Neural cell (in vitro differentiated cells): ENCODE measurements at regions not wholly inside any gene's neighbourhood (a gene's known extent, or its start where the extent isn't known, plus 50 kb on each side); places are given as distances from the start of the nearest gene placed in this dataset.

Experiments
- H2AFZ ChIP-seq: fragments of 200-600, 300-800 bp; sonication (generic), shearing (Covaris generic); 2 replicates; pipeline ENCODE4 v1.6.0; 2014; ENCODE audit warnings: low read depth, mild to moderate bottlenecking, antibody characterized with exemption, low read length, moderate library complexity
- H3F3A ChIP-seq: fragments of 200-600 bp; shearing (Covaris generic); 2 replicates; pipeline ENCODE4 v1.6.1; 2016; ENCODE audit warnings: mild to moderate bottlenecking, moderate library complexity, mixed read lengths, antibody characterized with exemption, low read length; ENCODE audit not compliant: insufficient read depth, poor library complexity, severe bottlenecking
- H3K27ac ChIP-seq: fragments of 200-600, 300-800 bp; sonication (generic), shearing (Covaris generic); 2 replicates; pipeline ENCODE4 v1.5.1; 2014; ENCODE audit warnings: mild to moderate bottlenecking, low read length, moderate library complexity
- H3K27me3 ChIP-seq: fragments of 300-800, 200-600 bp; sonication (generic), shearing (Covaris generic); 2 replicates; pipeline ENCODE4 v1.6.0; 2014; ENCODE audit warnings: mild to moderate bottlenecking, low read depth, low read length, moderate library complexity; ENCODE audit not compliant: insufficient read depth
- H3K36me3 ChIP-seq: fragments of 300-800, 200-600 bp; sonication (generic), shearing (Covaris generic); 2 replicates; pipeline ENCODE4 v1.5.1; 2014; ENCODE audit warnings: mild to moderate bottlenecking, antibody characterized with exemption, low read length, moderate library complexity; ENCODE audit not compliant: insufficient read depth
- H3K4me2 ChIP-seq: fragments of 300-800, 200-600 bp; sonication (generic), shearing (Covaris generic); 2 replicates; pipeline ENCODE4 v1.6.0; 2014; ENCODE audit warnings: mild to moderate bottlenecking, low read length
- H3K4me3 ChIP-seq: fragments of 300-800, 200-600 bp; sonication (generic), shearing (Covaris generic); 2 replicates; pipeline ENCODE4 v1.5.1; 2014; ENCODE audit warnings: mild to moderate bottlenecking, low read length, moderate library complexity
- H3K79me2 ChIP-seq: fragments of 200-600 bp; shearing (Covaris generic); replicated peaks from 2 replicates; pipeline ENCODE4 v1.6.0; 2014; ENCODE audit warnings: mild to moderate bottlenecking, low read length, moderate library complexity; ENCODE audit not compliant: insufficient read depth
- H3K9ac ChIP-seq: fragments of 300-800, 200-600 bp; sonication (generic), shearing (Covaris generic); 2 replicates; pipeline ENCODE4 v1.6.1; 2016; ENCODE audit warnings: mild to moderate bottlenecking, low read length, mixed read lengths
- H3K9me2 ChIP-seq: fragments of 200-600 bp; shearing (Covaris generic); 2 replicates; pipeline ENCODE4 v1.6.1; 2016; ENCODE audit warnings: mild to moderate bottlenecking, low read length, mixed read lengths; ENCODE audit not compliant: insufficient read depth
- H3K9me3 ChIP-seq: fragments of 200-600, 300-800 bp; sonication (generic), shearing (Covaris generic); 2 replicates; pipeline ENCODE4 v1.6.1; 2016; ENCODE audit warnings: mild to moderate bottlenecking, mixed run types, low read length, moderate library complexity, mixed read lengths
- H4K20me1 ChIP-seq: fragments of 200-600 bp; shearing (Covaris generic); 2 replicates; pipeline ENCODE4 v1.6.1; 2016; ENCODE audit warnings: mild to moderate bottlenecking, mixed run types; ENCODE audit not compliant: insufficient read depth
- EP300 ChIP-seq: fragments of 450-650 bp; conservative IDR thresholded peaks from 2 replicates; pipeline ENCODE4 v1.6.1; 2014; ENCODE audit warnings: antibody characterized with exemption, mild to moderate bottlenecking, moderate library complexity; ENCODE audit not compliant: poor library complexity, severe bottlenecking
- EZH2 ChIP-seq: fragments of 200-600, 300-800 bp; shearing (Covaris generic), sonication (generic); IDR thresholded peaks from 2 replicates; pipeline ENCODE4 v1.6.1; 2014; ENCODE audit warnings: antibody characterized with exemption, low read length, borderline replicate concordance, mild to moderate bottlenecking; ENCODE audit not compliant: insufficient read depth, poor library complexity, severe bottlenecking
- MXI1 ChIP-seq: fragments of 450-650 bp; conservative IDR thresholded peaks from 2 replicates; pipeline ENCODE4 v1.6.1; 2014; ENCODE audit warnings: antibody characterized with exemption, mild to moderate bottlenecking; ENCODE audit not compliant: poor library complexity, severe bottlenecking
- POLR2AphosphoS5 ChIP-seq: IDR thresholded peaks from 2 replicates; pipeline ENCODE4 v1.6.1; 2012
- RAD21 ChIP-seq: fragments of 450-650 bp; conservative IDR thresholded peaks from 2 replicates; pipeline ENCODE4 v1.6.1; 2014; ENCODE audit warnings: antibody characterized with exemption, mild to moderate bottlenecking, moderate library complexity
- SMC3 ChIP-seq: fragments of 450-650 bp; conservative IDR thresholded peaks from 2 replicates; pipeline ENCODE4 v1.6.1; 2014; ENCODE audit warnings: antibody characterized with exemption, mild to moderate bottlenecking, moderate library complexity; ENCODE audit not compliant: poor library complexity
- TAF1 ChIP-seq: IDR thresholded peaks from 2 replicates; pipeline ENCODE4 v1.6.1; 2012; ENCODE audit warnings: low read depth
- TF ChIP-seq, protein P1 (sequence below): fragments of 450-650 bp; IDR thresholded peaks from 2 replicates; pipeline ENCODE4 v1.5.1; 2014; ENCODE audit warnings: antibody characterized with exemption, mild to moderate bottlenecking, moderate library complexity; ENCODE audit not compliant: poor library complexity, severe bottlenecking
- TF ChIP-seq, protein P2 (sequence below): IDR thresholded peaks from 2 replicates; pipeline ENCODE4 v1.6.1; 2012; ENCODE audit warnings: borderline replicate concordance

DNA sequence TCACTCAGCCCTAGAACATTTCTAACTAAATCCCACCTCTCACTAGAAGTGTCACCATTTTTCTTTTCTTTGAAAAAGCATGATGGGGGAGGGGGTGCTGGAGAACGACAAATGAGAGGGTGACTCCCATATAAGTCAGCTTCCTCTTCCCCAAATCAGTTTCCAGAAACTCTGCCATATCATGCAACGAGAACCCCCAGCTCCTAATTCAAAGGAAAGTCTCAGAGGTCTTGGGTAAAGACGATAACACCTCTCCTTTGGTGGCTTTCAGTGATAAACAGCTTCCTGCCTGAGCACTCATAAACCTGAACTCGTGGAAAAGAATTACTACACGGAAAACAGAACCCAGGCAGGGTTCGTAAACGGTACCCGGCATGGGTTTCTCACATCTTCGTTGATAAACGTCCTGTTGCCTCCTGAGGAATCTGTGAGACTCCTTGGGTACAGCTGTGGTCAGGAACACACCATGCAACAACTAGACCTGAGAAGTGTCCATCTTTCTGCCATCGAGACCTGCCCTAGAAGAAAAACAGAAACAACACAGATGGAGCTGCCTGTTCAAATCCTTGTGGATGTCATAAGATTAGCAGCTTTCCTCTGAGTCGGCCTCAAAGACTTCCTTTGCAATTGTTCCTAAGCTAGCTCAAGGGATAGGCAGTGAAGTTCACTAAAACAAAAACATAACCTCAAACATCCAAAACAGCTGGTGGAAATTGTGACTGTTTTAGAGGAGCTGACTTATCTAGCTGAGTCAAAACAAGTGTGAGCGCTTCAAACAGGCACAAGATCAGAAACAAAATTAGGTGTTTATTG lies 185.8 kb upstream of the PRDM1 start:
- no peaks in the 10 kb centered on the region for H3K36me3 ChIP-seq
- no peaks in the 10 kb centered on the region for H3K79me2 ChIP-seq
- H3K4me2 ChIP-seq = no peak overlapping the region
- H4K20me1 ChIP-seq = no peaks in the 10 kb centered on the region
- H3K9me3 ChIP-seq = no peaks in the 10 kb centered on the region
- no peaks in the 10 kb centered on the region for H3K9me2 ChIP-seq
- no peaks in the 10 kb centered on the region for H3K27me3 ChIP-seq
- TF ChIP-seq MXI1 = no peak
- TF ChIP-seq EP300 = no peak
- TF ChIP-seq, protein P1, sequence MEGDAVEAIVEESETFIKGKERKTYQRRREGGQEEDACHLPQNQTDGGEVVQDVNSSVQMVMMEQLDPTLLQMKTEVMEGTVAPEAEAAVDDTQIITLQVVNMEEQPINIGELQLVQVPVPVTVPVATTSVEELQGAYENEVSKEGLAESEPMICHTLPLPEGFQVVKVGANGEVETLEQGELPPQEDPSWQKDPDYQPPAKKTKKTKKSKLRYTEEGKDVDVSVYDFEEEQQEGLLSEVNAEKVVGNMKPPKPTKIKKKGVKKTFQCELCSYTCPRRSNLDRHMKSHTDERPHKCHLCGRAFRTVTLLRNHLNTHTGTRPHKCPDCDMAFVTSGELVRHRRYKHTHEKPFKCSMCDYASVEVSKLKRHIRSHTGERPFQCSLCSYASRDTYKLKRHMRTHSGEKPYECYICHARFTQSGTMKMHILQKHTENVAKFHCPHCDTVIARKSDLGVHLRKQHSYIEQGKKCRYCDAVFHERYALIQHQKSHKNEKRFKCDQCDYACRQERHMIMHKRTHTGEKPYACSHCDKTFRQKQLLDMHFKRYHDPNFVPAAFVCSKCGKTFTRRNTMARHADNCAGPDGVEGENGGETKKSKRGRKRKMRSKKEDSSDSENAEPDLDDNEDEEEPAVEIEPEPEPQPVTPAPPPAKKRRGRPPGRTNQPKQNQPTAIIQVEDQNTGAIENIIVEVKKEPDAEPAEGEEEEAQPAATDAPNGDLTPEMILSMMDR = no peak
- TF ChIP-seq SMC3 = no peak
- TF ChIP-seq POLR2AphosphoS5 = no peak
- no peak for TF ChIP-seq RAD21
- TF ChIP-seq, protein P2, sequence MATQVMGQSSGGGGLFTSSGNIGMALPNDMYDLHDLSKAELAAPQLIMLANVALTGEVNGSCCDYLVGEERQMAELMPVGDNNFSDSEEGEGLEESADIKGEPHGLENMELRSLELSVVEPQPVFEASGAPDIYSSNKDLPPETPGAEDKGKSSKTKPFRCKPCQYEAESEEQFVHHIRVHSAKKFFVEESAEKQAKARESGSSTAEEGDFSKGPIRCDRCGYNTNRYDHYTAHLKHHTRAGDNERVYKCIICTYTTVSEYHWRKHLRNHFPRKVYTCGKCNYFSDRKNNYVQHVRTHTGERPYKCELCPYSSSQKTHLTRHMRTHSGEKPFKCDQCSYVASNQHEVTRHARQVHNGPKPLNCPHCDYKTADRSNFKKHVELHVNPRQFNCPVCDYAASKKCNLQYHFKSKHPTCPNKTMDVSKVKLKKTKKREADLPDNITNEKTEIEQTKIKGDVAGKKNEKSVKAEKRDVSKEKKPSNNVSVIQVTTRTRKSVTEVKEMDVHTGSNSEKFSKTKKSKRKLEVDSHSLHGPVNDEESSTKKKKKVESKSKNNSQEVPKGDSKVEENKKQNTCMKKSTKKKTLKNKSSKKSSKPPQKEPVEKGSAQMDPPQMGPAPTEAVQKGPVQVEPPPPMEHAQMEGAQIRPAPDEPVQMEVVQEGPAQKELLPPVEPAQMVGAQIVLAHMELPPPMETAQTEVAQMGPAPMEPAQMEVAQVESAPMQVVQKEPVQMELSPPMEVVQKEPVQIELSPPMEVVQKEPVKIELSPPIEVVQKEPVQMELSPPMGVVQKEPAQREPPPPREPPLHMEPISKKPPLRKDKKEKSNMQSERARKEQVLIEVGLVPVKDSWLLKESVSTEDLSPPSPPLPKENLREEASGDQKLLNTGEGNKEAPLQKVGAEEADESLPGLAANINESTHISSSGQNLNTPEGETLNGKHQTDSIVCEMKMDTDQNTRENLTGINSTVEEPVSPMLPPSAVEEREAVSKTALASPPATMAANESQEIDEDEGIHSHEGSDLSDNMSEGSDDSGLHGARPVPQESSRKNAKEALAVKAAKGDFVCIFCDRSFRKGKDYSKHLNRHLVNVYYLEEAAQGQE = no peak
- TF ChIP-seq TAF1 = no peak
- TF ChIP-seq EZH2 = no peak
- no peak overlapping the region for H2AFZ ChIP-seq
- H3K4me3 ChIP-seq = no peak overlapping the region
- H3K27ac ChIP-seq = no peak overlapping the region
- no peak overlapping the region for H3K9ac ChIP-seq
- no peaks in the 10 kb centered on the region for H3F3A ChIP-seq

DNA sequence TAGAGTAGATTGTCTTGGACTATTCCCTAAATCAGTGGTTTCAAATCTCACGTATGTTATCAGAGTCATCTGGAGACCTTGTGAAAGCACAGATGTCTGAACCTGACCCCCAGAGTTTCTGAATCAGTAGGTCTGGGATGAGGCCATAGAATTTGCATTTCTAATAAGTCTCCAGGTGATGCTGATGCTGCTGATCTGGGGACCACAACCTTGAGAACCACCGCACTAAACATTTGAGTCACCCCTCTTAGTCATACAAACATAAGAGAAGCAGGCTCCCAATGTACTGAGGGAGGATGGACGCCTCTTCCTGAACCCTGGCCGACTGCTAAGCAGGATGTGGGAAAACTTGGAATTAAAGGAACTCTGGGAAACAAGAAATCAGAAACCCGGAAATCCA lies 187.8 kb upstream of the PRDM1 start:
- no peaks in the 10 kb centered on the region for H3K27me3 ChIP-seq
- H3K79me2 ChIP-seq = no peaks in the 10 kb centered on the region
- no peak overlapping the region for H2AFZ ChIP-seq
- H3K9me2 ChIP-seq = no peaks in the 10 kb centered on the region
- H3K9ac ChIP-seq = no peak overlapping the region
- H4K20me1 ChIP-seq = no peaks in the 10 kb centered on the region
- no peak overlapping the region for H3K4me2 ChIP-seq
- H3K4me3 ChIP-seq = no peak overlapping the region
- TF ChIP-seq TAF1 (no peak), SMC3 (no peak), MXI1 (no peak), POLR2AphosphoS5 (no peak), EZH2 (no peak), RAD21 (no peak), EP300 (no peak)
- TF ChIP-seq, protein P1 = no peak
- TF ChIP-seq, protein P2 = no peak
- no peaks in the 10 kb centered on the region for H3F3A ChIP-seq
- no peaks in the 10 kb centered on the region for H3K36me3 ChIP-seq
- H3K9me3 ChIP-seq = no peaks in the 10 kb centered on the region
- H3K27ac ChIP-seq = no peak overlapping the region
